H1 (cell line): ENCODE measurements at regions not wholly inside any gene's neighbourhood (a gene's known extent, or its start where the extent isn't known, plus 50 kb on each side); places are given as distances from the start of the nearest gene placed in this dataset.

Source experiments
- CTCF ChIA-PET: fragments of 300-600 bp; sonication (Branson Sonifier 250); formaldehyde crosslinking; loops from one replicate; lab custom pipeline; 2021; ENCODE audit not compliant: partially characterized antibody; lab: Charles Lee
- POLR2A ChIA-PET: fragments of 300-600 bp; sonication (Branson Sonifier 250); formaldehyde crosslinking; loops from one replicate; lab custom pipeline; 2021; ENCODE audit warnings: inconsistent platforms; ENCODE audit not compliant: partially characterized antibody; lab: Charles Lee
- DNase-seq, 2 experiments: peaks; one replicate each; pipeline versions ENCODE4 v3.0.0 to v3.0.0-alpha.2; 2010 to 2022; ENCODE audit warnings: low spot score in 2 of 2, low read depth in 1 of 2, mixed read lengths in 1 of 2
- FAIRE-seq: peaks from 2 replicates; lab custom pipeline; 2011; peaks lifted over from hg19 to GRCh38; lab: Jason Lieb, UNC
- H2AFZ ChIP-seq: 2 replicates; pipeline ENCODE4 v1.8.1; 2012; ENCODE audit warnings: low read length, inconsistent platforms
- H2AK5ac ChIP-seq: 2 replicates; pipeline ENCODE4 v1.6.1; 2013; ENCODE audit warnings: low read depth, low read length
- H2BK120ac ChIP-seq: replicated peaks from 2 replicates; pipeline ENCODE3; 2013; ENCODE audit warnings: low read depth, low read length, inconsistent platforms
- H2BK12ac ChIP-seq: 2 replicates; pipeline ENCODE4 v1.6.1; 2013; ENCODE audit warnings: low read depth, low read length
- H2BK15ac ChIP-seq: 2 replicates; pipeline ENCODE4 v1.6.1; 2013; ENCODE audit warnings: low read length
- H2BK20ac ChIP-seq: 2 replicates; pipeline ENCODE4 v1.6.1; 2013; ENCODE audit warnings: low read length
- H2BK5ac ChIP-seq: 2 replicates; pipeline ENCODE4 v1.6.1; 2013; ENCODE audit warnings: low read depth, low read length
- H3K14ac ChIP-seq: 2 replicates; pipeline ENCODE4 v1.6.1; 2013; ENCODE audit warnings: inconsistent platforms; ENCODE audit not compliant: insufficient read length
- H3K18ac ChIP-seq: 2 replicates; pipeline ENCODE4 v1.6.1; 2013; ENCODE audit warnings: low read length; ENCODE audit errors: extremely low read depth
- H3K23ac ChIP-seq: 2 replicates; pipeline ENCODE4 v1.6.1; 2013; ENCODE audit warnings: inconsistent platforms; ENCODE audit not compliant: insufficient read length
- H3K23me2 ChIP-seq: 2 replicates; pipeline ENCODE4 v1.6.1; 2013; ENCODE audit warnings: low read depth, low read length
- H3K27ac ChIP-seq: 2 replicates; pipeline ENCODE4 v1.6.1; 2011; ENCODE audit warnings: low read depth, low read length, inconsistent platforms
- H3K27me3 ChIP-seq, 4 experiments: replicated peaks in 1 of 4; 1 replicate in 1 of 4; 2 replicates in 3 of 4; pipeline versions ENCODE4 v1.6.1 to v1.8.1; 2011 to 2013; ENCODE audit warnings: low read length in 3 of 4, mild to moderate bottlenecking in 3 of 4, inconsistent platforms in 2 of 4, mixed read lengths in 2 of 4, moderate library complexity in 1 of 4; ENCODE audit not compliant: control insufficient read depth in 3 of 4, insufficient read depth in 3 of 4; ENCODE audit errors: extremely low read depth in 1 of 4
- H3K36me3 ChIP-seq, 4 experiments: 2 replicates each; pipeline versions ENCODE4 v1.6.1 to v1.8.1; 2011 to 2013; ENCODE audit warnings: mild to moderate bottlenecking in 4 of 4, low read length in 3 of 4, moderate library complexity in 2 of 4, control low read depth in 1 of 4, inconsistent platforms in 1 of 4; ENCODE audit not compliant: insufficient read depth in 4 of 4, control insufficient read depth in 2 of 4
- H3K4ac ChIP-seq: replicated peaks from 2 replicates; pipeline ENCODE3; 2013; ENCODE audit warnings: low read length, low read depth, mixed read lengths, inconsistent platforms; ENCODE audit not compliant: insufficient read length
- H3K4me1 ChIP-seq, 4 experiments: replicated peaks in 1 of 4; 1 replicate in 1 of 4; 2 replicates in 3 of 4; pipeline versions ENCODE4 v1.6.1 to v1.8.1; 2011 to 2013; ENCODE audit warnings: low read length in 3 of 4, inconsistent platforms in 2 of 4, mixed read lengths in 1 of 4; ENCODE audit not compliant: insufficient read depth in 4 of 4, control insufficient read depth in 3 of 4
- H3K4me2 ChIP-seq, 2 experiments: 2 replicates each; pipeline versions ENCODE4 v1.6.1 to v1.8.1; 2011 to 2013; ENCODE audit warnings: low read depth in 2 of 2, low read length in 2 of 2, control low read depth in 1 of 2, inconsistent platforms in 1 of 2, mild to moderate bottlenecking in 1 of 2; ENCODE audit not compliant: insufficient read depth in 1 of 2
- H3K4me3 ChIP-seq, 4 experiments: fragments of 200-600, 300-600 bp in 1 of 4; sonication (generic), shearing (Covaris generic), sonication (Bioruptor Twin) in 1 of 4; 2 replicates each; pipeline versions ENCODE4 v1.5.1 to v1.8.1; 2011 to 2016; ENCODE audit warnings: low read length in 4 of 4, low read depth in 3 of 4, control low read depth in 2 of 4, inconsistent platforms in 2 of 4, mild to moderate bottlenecking in 2 of 4, mixed read lengths in 1 of 4, moderate library complexity in 1 of 4; ENCODE audit not compliant: insufficient read depth in 2 of 4; ENCODE audit errors: extremely low read depth in 1 of 4
- H3K56ac ChIP-seq: replicated peaks from 2 replicates; pipeline ENCODE3; 2013; ENCODE audit warnings: low read depth, mild to moderate bottlenecking, mixed read lengths, low read length, inconsistent platforms; ENCODE audit not compliant: insufficient read length
- H3K79me1 ChIP-seq: 2 replicates; pipeline ENCODE4 v1.6.1; 2013; ENCODE audit warnings: low read depth, low read length, control low read depth
- H3K79me2 ChIP-seq, 2 experiments: 2 replicates each; pipeline versions ENCODE4 v1.6.1 to v1.8.1; 2012 to 2013; ENCODE audit warnings: low read length in 2 of 2, mild to moderate bottlenecking in 2 of 2, inconsistent platforms in 1 of 2; ENCODE audit not compliant: insufficient read depth in 2 of 2, control insufficient read depth in 1 of 2
- H3K9ac ChIP-seq, 4 experiments: replicated peaks in 1 of 4; 1 replicate in 1 of 4; 2 replicates in 3 of 4; pipeline versions ENCODE4 v1.6.1 to v1.8.1; 2011 to 2013; ENCODE audit warnings: low read depth in 3 of 4, low read length in 3 of 4, control low read depth in 2 of 4, mild to moderate bottlenecking in 2 of 4, moderate library complexity in 2 of 4, inconsistent platforms in 1 of 4; ENCODE audit errors: extremely low read depth in 1 of 4
- H3K9me3 ChIP-seq, 2 experiments: 2 replicates each; pipeline versions ENCODE4 v1.6.1 to v1.8.1; 2012 to 2013; ENCODE audit warnings: mild to moderate bottlenecking in 2 of 2, moderate library complexity in 2 of 2, control low read depth in 1 of 2, inconsistent platforms in 1 of 2, low read depth in 1 of 2, low read length in 1 of 2, mixed read lengths in 1 of 2; ENCODE audit not compliant: insufficient read depth in 2 of 2
- H4K20me1 ChIP-seq, 2 experiments: replicated peaks in 1 of 2; 2 replicates each; pipeline versions ENCODE3 to v1.8.1; 2011 to 2013; ENCODE audit warnings: inconsistent platforms in 2 of 2, low read length in 2 of 2, mild to moderate bottlenecking in 1 of 2; ENCODE audit not compliant: insufficient read depth in 2 of 2, control insufficient read depth in 1 of 2
- H4K5ac ChIP-seq: 2 replicates; pipeline ENCODE4 v1.6.1; 2013; ENCODE audit warnings: low read length, low read depth, mixed read lengths, inconsistent platforms; ENCODE audit not compliant: insufficient read length
- H4K8ac ChIP-seq: 2 replicates; pipeline ENCODE4 v1.8.0; 2013; ENCODE audit warnings: mild to moderate bottlenecking, moderate library complexity, low read length, inconsistent platforms; ENCODE audit not compliant: insufficient read depth; ENCODE audit errors: extremely low read depth
- H4K91ac ChIP-seq: replicated peaks from 2 replicates; pipeline ENCODE3; 2013; ENCODE audit warnings: low read length, mixed read lengths, inconsistent platforms; ENCODE audit not compliant: insufficient read length
- GABPA ChIP-seq: IDR thresholded peaks from 2 replicates; pipeline ENCODE4 v1.6.1; 2011; ENCODE audit warnings: mild to moderate bottlenecking, low read length, moderate library complexity, borderline replicate concordance; ENCODE audit not compliant: insufficient read depth
- WGBS, 2 experiments: shearing (Covaris generic) in 1 of 2; methylation state at CpG; one replicate each; pipeline versions ENCODE4 v1.1.6 to v1.1.7; 2013 to 2015; ENCODE audit warnings: low lambda C conversion rate in 2 of 2, mixed read lengths in 2 of 2, inconsistent platforms in 1 of 2, low coverage in 1 of 2, missing lambda C conversion rate in 1 of 2; ENCODE audit not compliant: insufficient replicate concordance in 2 of 2, insufficient coverage in 1 of 2, insufficient read length in 1 of 2; ENCODE audit errors: extremely low coverage in 1 of 2, missing lambda C conversion rate in 1 of 2; 5-methylcytosine and 5-hydroxymethylcytosine counted together

- no peak overlapping the region for H3K4me2 ChIP-seq
- no peak overlapping the region for H2BK12ac ChIP-seq
- FAIRE-seq (no peak), DNase-seq (no peak)
- POLR2A ChIA-PET: no interaction called here
- H3K23me2 ChIP-seq: no peaks in the 10 kb centered on the region
- no peaks in the 10 kb centered on the region for H4K20me1 ChIP-seq
- no peak overlapping the region for H3K18ac ChIP-seq
- no peak overlapping the region for H2BK15ac ChIP-seq
- H2BK20ac ChIP-seq: no peak overlapping the region
- no peak overlapping the region for H2BK120ac ChIP-seq
- no peak overlapping the region for H3K23ac ChIP-seq
- no peak overlapping the region for H3K56ac ChIP-seq
- no peaks in the 10 kb centered on the region for H3K27me3 ChIP-seq
- H4K5ac ChIP-seq: no peak overlapping the region
- no peaks in the 10 kb centered on the region for H3K79me1 ChIP-seq
- no peaks in the 10 kb centered on the region for H3K36me3 ChIP-seq
- peaks cover 0 to 9% (median 4%) of the 10 kb centered on the region in 4 experiments; a peak in 5 of 7 replicates for H3K4me1 ChIP-seq
- H2AK5ac ChIP-seq: no peak overlapping the region
- TF ChIP-seq GABPA: no peak
- H3K14ac ChIP-seq: no peak overlapping the region
- H3K27ac ChIP-seq: no peak overlapping the region
- no peak overlapping the region for H2BK5ac ChIP-seq
- H4K91ac ChIP-seq: no peak overlapping the region
- H3K4me3 ChIP-seq: no peak overlapping the region
- no peak overlapping the region for H3K9ac ChIP-seq
- H2AFZ ChIP-seq: no peak overlapping the region
- no peak overlapping the region for H3K4ac ChIP-seq
- H3K79me2 ChIP-seq: no peaks in the 10 kb centered on the region
- 83% methylated on average over 1 of the region's 1 CpG; no CpG with 5 or more reads in 1 of the 2 experiments for WGBS, 2 experiments
- no peak overlapping the region for H4K8ac ChIP-seq
- CTCF ChIA-PET: no interaction called here
- no peaks in the 10 kb centered on the region for H3K9me3 ChIP-seq
These were observed 289.4 kb downstream of the ZEB2 start for GRCh38 chr2:144230448-144231085.
